Chondrocyte (in vitro differentiated cells): ENCODE measurements at regions not wholly inside any gene's neighbourhood (a gene's known extent, or its start where the extent isn't known, plus 50 kb on each side); places are given as distances from the start of the nearest gene placed in this dataset.
"Not testable (repeated sequence)": the region's sequence is repeated elsewhere in the genome, so short reads cannot be mapped to it uniquely, and the experiment has no call there.

Experiments
- DNase-seq: peaks from one replicate; pipeline ENCODE4 v3.0.0; 2021; ENCODE audit warnings: mixed read lengths, low spot score
- H3K27ac Mint-ChIP-seq: one replicate; pipeline ENCODE4 v1.8.0; 2021; ENCODE audit warnings: mild to moderate bottlenecking, moderate library complexity, mixed read lengths; ENCODE audit not compliant: unreplicated experiment
- H3K27me3 Mint-ChIP-seq: 2 replicates; pipeline ENCODE4 v1.8.0; 2021; ENCODE audit warnings: low read depth, mixed read lengths
- H3K36me3 Mint-ChIP-seq: 2 replicates; pipeline ENCODE4 v1.8.0; 2021; ENCODE audit warnings: low read depth, mixed read lengths
- H3K4me1 Mint-ChIP-seq: 2 replicates; pipeline ENCODE4 v1.8.0; 2021; ENCODE audit warnings: low read depth, mild to moderate bottlenecking, mixed read lengths
- H3K4me3 Mint-ChIP-seq: one replicate; pipeline ENCODE4 v1.8.0; 2021; ENCODE audit warnings: mild to moderate bottlenecking, moderate library complexity, mixed read lengths; ENCODE audit not compliant: unreplicated experiment
- H3K9me3 Mint-ChIP-seq: 2 replicates; pipeline ENCODE4 v1.8.0; 2021; ENCODE audit warnings: low read depth, mixed read lengths

GRCh38 chr1:148049115-148049496 is 103.0 kb downstream of the NBPF11 start:
- not testable (repeated sequence) for H3K36me3 Mint-ChIP-seq, H3K9me3 Mint-ChIP-seq, H3K27ac Mint-ChIP-seq, H3K4me1 Mint-ChIP-seq, H3K27me3 Mint-ChIP-seq, DNase-seq
- peak overlapping the region; percentile 75 for H3K4me3 Mint-ChIP-seq

GRCh38 chr1:148048423-148049114 is 103.5 kb downstream of the NBPF11 start:
- not testable (repeated sequence) for H3K36me3 Mint-ChIP-seq, H3K9me3 Mint-ChIP-seq, H3K4me1 Mint-ChIP-seq, DNase-seq, H3K27ac Mint-ChIP-seq, H3K27me3 Mint-ChIP-seq
- H3K4me3 Mint-ChIP-seq: peak overlapping the region; percentile 75

DNA sequence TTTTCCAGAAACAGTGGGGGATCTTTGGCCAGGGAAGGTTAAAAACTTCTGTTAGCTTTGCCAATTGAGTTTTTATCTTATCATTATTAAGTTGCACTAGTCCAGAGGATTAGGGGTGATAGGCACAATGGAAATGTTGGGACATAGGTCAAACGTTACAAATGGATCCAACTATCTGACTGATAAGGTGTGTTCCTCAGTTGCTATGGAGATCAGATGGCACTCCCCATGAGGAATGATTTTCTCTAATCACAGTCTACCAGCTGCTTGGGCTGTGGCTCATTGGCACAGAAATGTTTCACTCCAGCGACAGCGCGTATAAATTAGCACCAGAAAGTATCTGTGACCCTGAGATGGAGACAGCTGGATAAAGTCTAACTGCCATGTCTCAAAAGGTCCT is 106.2 kb downstream of the NBPF11 start:
- not testable (repeated sequence) for H3K36me3 Mint-ChIP-seq, H3K4me3 Mint-ChIP-seq

DNA sequence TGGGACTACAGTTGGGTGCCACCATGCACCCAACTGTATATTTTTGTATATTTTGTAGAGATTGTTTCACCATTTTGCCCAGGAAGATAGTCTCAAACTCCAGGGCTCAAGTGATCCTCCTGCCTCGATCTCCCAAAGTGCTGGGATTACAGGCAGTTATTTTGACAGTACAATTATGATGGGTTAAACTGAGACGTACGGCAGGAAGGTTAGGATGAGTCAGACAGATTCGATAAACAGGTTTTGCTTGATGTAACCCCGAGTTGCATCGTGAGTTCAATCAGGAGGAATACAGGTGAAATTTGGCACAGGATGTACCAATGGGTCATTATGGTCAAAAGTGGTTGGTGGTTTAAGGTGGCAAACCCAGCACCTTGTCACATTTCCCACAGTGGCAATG is 107.6 kb downstream of the NBPF11 start:
- not testable (repeated sequence) for H3K9me3 Mint-ChIP-seq, H3K27ac Mint-ChIP-seq, H3K36me3 Mint-ChIP-seq, H3K4me1 Mint-ChIP-seq, H3K4me3 Mint-ChIP-seq, H3K27me3 Mint-ChIP-seq, DNase-seq

More for the DNA sequence above, 106.2 kb downstream of the NBPF11 start:
- not testable (repeated sequence) for DNase-seq, H3K9me3 Mint-ChIP-seq, H3K27me3 Mint-ChIP-seq, H3K27ac Mint-ChIP-seq, H3K4me1 Mint-ChIP-seq
